ENCODE measurements at regions not wholly inside any gene's neighbourhood (a gene's known extent, or its start where the extent isn't known, plus 50 kb on each side); places are given as distances from the start of the nearest gene placed in this dataset.

DNA sequence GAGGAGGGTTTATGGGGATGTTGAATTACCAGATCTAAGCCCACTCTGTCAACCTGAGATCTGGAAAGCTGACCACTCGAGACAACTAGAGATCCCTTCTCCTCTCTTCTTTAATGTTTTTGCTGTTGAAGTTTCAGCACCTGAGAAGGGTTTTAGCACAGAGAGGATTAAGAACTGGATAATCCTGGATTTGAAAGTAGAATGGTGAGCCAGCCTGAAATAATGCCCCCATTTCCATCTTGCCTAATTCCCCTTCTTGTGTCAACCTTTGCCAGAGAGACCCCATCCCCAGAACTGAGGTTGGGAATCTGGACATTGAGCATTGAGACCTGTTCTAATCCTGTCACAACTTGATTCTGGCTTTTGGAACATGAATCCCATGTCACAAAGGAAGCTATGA, 87.8 kb upstream of the RFLNA start:
- H3K27ac Mint-ChIP-seq, result no peak overlapping the region
- intact Hi-C loops (cut with micrococcal nuclease), result no loop called here
- POLR2A ChIA-PET (ENCODE audit: partially characterized antibody), result no interaction called here
- CTCF ChIA-PET (ENCODE audit: partially characterized antibody), result no interaction called here
- no peak for DNase-seq
- Histone ChIP-seq H3K36me3 (ENCODE audit: insufficient read depth, low read length) (no peaks in the 10 kb centered on the region), H3K9me3 (ENCODE audit: control insufficient read depth in 1 of 2, low read length in 2 of 2) (no peaks in the 10 kb centered on the region), H3K4me1 (ENCODE audit: insufficient read depth, low read length) (no peaks in the 10 kb centered on the region), H3K27me3 (ENCODE audit: insufficient read depth, low read length) (no peaks in the 10 kb centered on the region), H3K27ac (ENCODE audit: low read depth, low read length) (no peak overlapping the region), H3K4me3 (ENCODE audit: low read length in 2 of 2) (no peak overlapping the region)
- H3K4me1 Mint-ChIP-seq, result no peaks in the 10 kb centered on the region
- no peaks in the 10 kb centered on the region for H3K36me3 Mint-ChIP-seq
- no peak overlapping the region for H3K4me3 Mint-ChIP-seq
- peaks cover 3 to 20% (median 14%) of the 10 kb centered on the region in 8 donors for H3K9me3 Mint-ChIP-seq
- H3K27me3 Mint-ChIP-seq, result peaks cover 6 to 10% of the 10 kb centered on the region in 2 donors

DNA sequence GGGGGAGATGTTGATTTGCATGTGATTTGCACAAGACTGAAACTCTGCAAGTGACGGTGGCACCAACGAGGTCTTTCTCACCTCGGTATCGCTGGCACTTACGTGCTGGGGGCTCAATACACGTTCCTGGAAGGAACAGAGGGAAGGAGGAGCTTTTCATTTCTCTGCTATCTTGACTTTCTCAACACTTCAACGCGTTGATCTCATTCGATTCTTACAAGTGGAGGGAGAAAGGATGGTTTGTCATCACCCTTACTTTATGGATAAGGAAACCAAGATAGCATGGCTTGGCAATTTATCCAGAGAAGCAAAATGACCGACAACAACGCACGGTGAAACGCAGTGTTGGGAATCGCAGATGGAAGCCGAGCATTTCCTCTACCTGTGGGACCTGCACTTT, 87.3 kb upstream of the RFLNA start:
- Histone ChIP-seq H3K36me3 (ENCODE audit: insufficient read depth, low read length) (no peaks in the 10 kb centered on the region), H3K9me3 (ENCODE audit: control insufficient read depth in 1 of 2, low read length in 2 of 2) (no peaks in the 10 kb centered on the region), H3K27me3 (ENCODE audit: insufficient read depth, low read length) (no peaks in the 10 kb centered on the region), H3K4me1 (ENCODE audit: insufficient read depth, low read length) (no peaks in the 10 kb centered on the region), H3K27ac (ENCODE audit: low read depth, low read length) (no peak overlapping the region), H3K4me3 (ENCODE audit: low read length in 2 of 2) (no peak overlapping the region)
- ChIA-PET POLR2A (ENCODE audit: partially characterized antibody) (no interaction called here), CTCF (ENCODE audit: partially characterized antibody) (no interaction called here)
- DNase-seq, result no peak
- peaks cover 3 to 23% (median 14%) of the 10 kb centered on the region in 8 donors for H3K9me3 Mint-ChIP-seq
- no peaks in the 10 kb centered on the region for H3K4me1 Mint-ChIP-seq
- H3K36me3 Mint-ChIP-seq, result no peaks in the 10 kb centered on the region
- no peak overlapping the region for H3K27ac Mint-ChIP-seq
- intact Hi-C loops (cut with micrococcal nuclease), result no loop called here
- peaks cover 6 to 9% of the 10 kb centered on the region in 2 donors for H3K27me3 Mint-ChIP-seq
- no peak overlapping the region for H3K4me3 Mint-ChIP-seq

GRCh38 chr12:124208489-124208888, 86.4 kb upstream of the RFLNA start:
- intact Hi-C loops (cut with micrococcal nuclease), result no loop called here
- H3K36me3 ChIP-seq (ENCODE audit: insufficient read depth, low read length), result no peaks in the 10 kb centered on the region
- POLR2A ChIA-PET (ENCODE audit: partially characterized antibody), result no interaction called here
- peaks cover 3 to 30% (median 19%) of the 10 kb centered on the region in 8 donors for H3K9me3 Mint-ChIP-seq
- peaks cover 6 to 7% of the 10 kb centered on the region in 2 donors for H3K27me3 Mint-ChIP-seq
- no peaks in the 10 kb centered on the region for H3K4me1 Mint-ChIP-seq
- no peak overlapping the region for H3K27ac Mint-ChIP-seq
- H3K4me3 Mint-ChIP-seq, result peak overlapping the region in 1 of 8 donors; percentile 13
- H3K27me3 ChIP-seq (ENCODE audit: insufficient read depth, low read length), result no peaks in the 10 kb centered on the region
- CTCF ChIA-PET (ENCODE audit: partially characterized antibody), result no interaction called here
- H3K4me1 ChIP-seq (ENCODE audit: insufficient read depth, low read length), result no peaks in the 10 kb centered on the region
- no peaks in the 10 kb centered on the region for H3K9me3 ChIP-seq (ENCODE audit: control insufficient read depth in 1 of 2, low read length in 2 of 2)
- no peak overlapping the region for H3K4me3 ChIP-seq (ENCODE audit: low read length in 2 of 2)
- no peak overlapping the region for H3K27ac ChIP-seq (ENCODE audit: low read depth, low read length)
- DNase-seq, result no peak
- H3K36me3 Mint-ChIP-seq, result peaks cover 0 to under 1% of the 10 kb centered on the region in 2 donors

DNA sequence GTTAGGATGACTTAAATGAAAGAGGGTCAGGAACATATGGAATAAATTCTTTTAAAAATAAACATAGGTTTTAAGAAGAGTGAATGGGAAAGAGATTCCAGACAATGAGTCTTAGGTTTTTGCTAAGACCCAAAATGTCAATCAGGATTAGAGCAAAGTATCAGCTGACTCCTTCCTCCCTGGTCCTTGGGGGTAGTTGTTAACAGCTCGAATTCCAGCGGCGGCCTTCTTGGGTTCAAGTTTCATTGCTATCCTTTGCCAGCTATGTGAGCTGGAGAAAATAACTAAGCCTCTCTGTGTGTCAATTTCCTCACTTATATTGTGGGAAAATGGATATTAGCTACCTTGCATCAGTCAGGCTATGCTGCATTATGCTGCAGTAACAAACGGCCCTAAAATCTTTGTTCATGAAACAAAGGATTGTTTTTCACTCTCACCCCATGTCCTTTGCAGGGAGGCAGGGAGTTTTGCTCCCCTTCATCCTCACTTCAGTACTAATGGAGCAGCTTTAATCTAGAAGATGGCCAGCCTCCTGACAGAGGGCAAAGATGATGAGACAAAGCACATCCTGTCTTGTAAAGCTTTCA, 83.8 kb upstream of the RFLNA start:
- intact Hi-C loops (cut with micrococcal nuclease), result no loop called here
- H3K27me3 ChIP-seq (ENCODE audit: insufficient read depth, low read length), result no peaks in the 10 kb centered on the region
- H3K4me1 ChIP-seq (ENCODE audit: insufficient read depth, low read length), result no peaks in the 10 kb centered on the region
- ChIA-PET CTCF (ENCODE audit: partially characterized antibody) (no interaction called here), POLR2A (ENCODE audit: partially characterized antibody) (no interaction called here)
- Mint-ChIP-seq H3K4me1 (no peaks in the 10 kb centered on the region), H3K4me3 (no peak overlapping the region), H3K27ac (no peak overlapping the region), H3K27me3 (peaks cover 3 to 10% of the 10 kb centered on the region in 2 donors), H3K9me3 (peaks cover 3 to 34% (median 28%) of the 10 kb centered on the region in 8 donors), H3K36me3 (peaks cover 4 to 5% of the 10 kb centered on the region in 2 donors)
- H3K4me3 ChIP-seq (ENCODE audit: low read length in 2 of 2), result no peak overlapping the region
- no peaks in the 10 kb centered on the region for H3K9me3 ChIP-seq (ENCODE audit: control insufficient read depth in 1 of 2, low read length in 2 of 2)
- no peak overlapping the region for H3K27ac ChIP-seq (ENCODE audit: low read depth, low read length)
- H3K36me3 ChIP-seq (ENCODE audit: insufficient read depth, low read length), result no peaks in the 10 kb centered on the region
- DNase-seq, result no peak

GRCh38 chr12:124211753-124212152, 83.1 kb upstream of the RFLNA start:
- no peak overlapping the region for H3K4me3 Mint-ChIP-seq
- ChIA-PET POLR2A (ENCODE audit: partially characterized antibody) (no interaction called here), CTCF (ENCODE audit: partially characterized antibody) (no interaction called here)
- peaks cover 0 to 33% (median 28%) of the 10 kb centered on the region in 8 donors for H3K9me3 Mint-ChIP-seq
- intact Hi-C loops (cut with micrococcal nuclease), result no loop called here
- no peaks in the 10 kb centered on the region for H3K4me1 Mint-ChIP-seq
- no peak overlapping the region for H3K27ac Mint-ChIP-seq
- no peak overlapping the region for H3K4me3 ChIP-seq (ENCODE audit: low read length in 2 of 2)
- H3K4me1 ChIP-seq (ENCODE audit: insufficient read depth, low read length), result no peaks in the 10 kb centered on the region
- no peaks in the 10 kb centered on the region for H3K9me3 ChIP-seq (ENCODE audit: control insufficient read depth in 1 of 2, low read length in 2 of 2)
- no peaks in the 10 kb centered on the region for H3K27me3 ChIP-seq (ENCODE audit: insufficient read depth, low read length)
- no peak overlapping the region for H3K27ac ChIP-seq (ENCODE audit: low read depth, low read length)
- peaks cover 3 to 12% of the 10 kb centered on the region in 2 donors for H3K27me3 Mint-ChIP-seq
- H3K36me3 Mint-ChIP-seq, result peaks cover 4 to 5% of the 10 kb centered on the region in 2 donors
- no peak for DNase-seq
- no peaks in the 10 kb centered on the region for H3K36me3 ChIP-seq (ENCODE audit: insufficient read depth, low read length)

DNA sequence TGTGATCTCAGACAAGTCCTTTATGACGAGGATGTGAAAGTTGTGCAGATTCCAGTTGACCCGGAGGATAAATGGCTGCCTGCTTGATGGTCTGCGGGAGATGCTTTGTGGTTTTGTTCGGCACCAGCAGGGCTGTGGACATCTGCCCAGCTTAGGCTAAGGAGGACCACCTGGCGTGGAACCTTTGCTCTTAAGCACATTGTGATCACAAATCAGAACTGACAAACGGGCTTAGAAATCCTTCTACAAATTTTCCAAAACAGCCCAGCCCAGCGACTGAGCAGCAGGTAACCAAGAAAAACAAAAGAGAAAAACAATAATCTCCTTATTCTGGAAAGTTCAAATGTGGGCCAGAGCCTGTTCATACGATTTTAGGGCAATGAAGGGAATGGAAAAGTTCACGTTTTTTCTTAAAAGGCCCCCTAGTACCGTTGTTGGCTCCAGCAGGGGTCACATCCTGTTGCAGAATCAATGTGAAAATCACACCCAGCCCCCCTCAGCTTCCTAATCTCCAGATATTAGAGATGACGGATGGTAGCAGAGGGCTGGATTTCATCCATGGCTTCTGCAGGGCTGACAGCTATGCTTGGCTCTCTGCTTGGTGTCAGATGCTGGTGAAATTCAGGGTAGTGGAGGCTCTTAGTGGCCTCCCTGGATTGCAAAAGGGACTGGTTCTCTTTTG, 81.1 kb upstream of the RFLNA start:
- H3K27ac Mint-ChIP-seq, result no peak overlapping the region
- ChIA-PET POLR2A (ENCODE audit: partially characterized antibody) (no interaction called here), CTCF (ENCODE audit: partially characterized antibody) (no interaction called here)
- peaks cover 0 to 10% of the 10 kb centered on the region in 2 donors for H3K27me3 Mint-ChIP-seq
- intact Hi-C loops (cut with micrococcal nuclease), result no loop called here
- Histone ChIP-seq H3K27me3 (ENCODE audit: insufficient read depth, low read length) (no peaks in the 10 kb centered on the region), H3K36me3 (ENCODE audit: insufficient read depth, low read length) (no peaks in the 10 kb centered on the region), H3K9me3 (ENCODE audit: control insufficient read depth in 1 of 2, low read length in 2 of 2) (no peaks in the 10 kb centered on the region), H3K27ac (ENCODE audit: low read depth, low read length) (no peak overlapping the region), H3K4me3 (ENCODE audit: low read length in 2 of 2) (no peak overlapping the region), H3K4me1 (ENCODE audit: insufficient read depth, low read length) (no peaks in the 10 kb centered on the region)
- H3K9me3 Mint-ChIP-seq, result peaks cover 0 to 35% (median 26%) of the 10 kb centered on the region in 8 donors
- peaks cover 4 to 5% of the 10 kb centered on the region in 2 donors for H3K36me3 Mint-ChIP-seq
- H3K4me3 Mint-ChIP-seq, result no peak overlapping the region
- no peaks in the 10 kb centered on the region for H3K4me1 Mint-ChIP-seq
- no peak for DNase-seq

- Histone ChIP-seq H3K27ac (ENCODE audit: low read depth, low read length) (no peak overlapping the region), H3K27me3 (ENCODE audit: insufficient read depth, low read length) (no peaks in the 10 kb centered on the region), H3K36me3 (ENCODE audit: insufficient read depth, low read length) (no peaks in the 10 kb centered on the region), H3K4me3 (ENCODE audit: low read length in 2 of 2) (no peak overlapping the region), H3K9me3 (ENCODE audit: control insufficient read depth in 1 of 2, low read length in 2 of 2) (no peaks in the 10 kb centered on the region), H3K4me1 (ENCODE audit: insufficient read depth, low read length) (no peaks in the 10 kb centered on the region)
- no peak for DNase-seq
- H3K9me3 Mint-ChIP-seq, result peaks cover 0 to 35% (median 26%) of the 10 kb centered on the region in 8 donors
- no peaks in the 10 kb centered on the region for H3K4me1 Mint-ChIP-seq
- intact Hi-C loops (cut with micrococcal nuclease), result no loop called here
- H3K27me3 Mint-ChIP-seq, result peaks cover 0 to 16% of the 10 kb centered on the region in 2 donors
- ChIA-PET POLR2A (ENCODE audit: partially characterized antibody) (no interaction called here), CTCF (ENCODE audit: partially characterized antibody) (no interaction called here)
- no peak overlapping the region for H3K4me3 Mint-ChIP-seq
- H3K27ac Mint-ChIP-seq, result no peak overlapping the region
- H3K36me3 Mint-ChIP-seq, result peaks cover 4 to 5% of the 10 kb centered on the region in 2 donors
Measured at GRCh38 chr12:124214574-124214973, 80.3 kb upstream of the RFLNA start.

Data from CD4-positive, alpha-beta memory T cell (primary cell).